Central memory CD4-positive, alpha-beta T cell (primary cell): ENCODE measurements at regions not wholly inside any gene's neighbourhood (a gene's known extent, or its start where the extent isn't known, plus 50 kb on each side); places are given as distances from the start of the nearest gene placed in this dataset.
"Not testable (repeated sequence)": the region's sequence is repeated elsewhere in the genome, so short reads cannot be mapped to it uniquely, and the experiment has no call there.

Source experiments
- DNase-seq: peaks from one replicate; pipeline ENCODE4 v3.0.0; 2022

DNA sequence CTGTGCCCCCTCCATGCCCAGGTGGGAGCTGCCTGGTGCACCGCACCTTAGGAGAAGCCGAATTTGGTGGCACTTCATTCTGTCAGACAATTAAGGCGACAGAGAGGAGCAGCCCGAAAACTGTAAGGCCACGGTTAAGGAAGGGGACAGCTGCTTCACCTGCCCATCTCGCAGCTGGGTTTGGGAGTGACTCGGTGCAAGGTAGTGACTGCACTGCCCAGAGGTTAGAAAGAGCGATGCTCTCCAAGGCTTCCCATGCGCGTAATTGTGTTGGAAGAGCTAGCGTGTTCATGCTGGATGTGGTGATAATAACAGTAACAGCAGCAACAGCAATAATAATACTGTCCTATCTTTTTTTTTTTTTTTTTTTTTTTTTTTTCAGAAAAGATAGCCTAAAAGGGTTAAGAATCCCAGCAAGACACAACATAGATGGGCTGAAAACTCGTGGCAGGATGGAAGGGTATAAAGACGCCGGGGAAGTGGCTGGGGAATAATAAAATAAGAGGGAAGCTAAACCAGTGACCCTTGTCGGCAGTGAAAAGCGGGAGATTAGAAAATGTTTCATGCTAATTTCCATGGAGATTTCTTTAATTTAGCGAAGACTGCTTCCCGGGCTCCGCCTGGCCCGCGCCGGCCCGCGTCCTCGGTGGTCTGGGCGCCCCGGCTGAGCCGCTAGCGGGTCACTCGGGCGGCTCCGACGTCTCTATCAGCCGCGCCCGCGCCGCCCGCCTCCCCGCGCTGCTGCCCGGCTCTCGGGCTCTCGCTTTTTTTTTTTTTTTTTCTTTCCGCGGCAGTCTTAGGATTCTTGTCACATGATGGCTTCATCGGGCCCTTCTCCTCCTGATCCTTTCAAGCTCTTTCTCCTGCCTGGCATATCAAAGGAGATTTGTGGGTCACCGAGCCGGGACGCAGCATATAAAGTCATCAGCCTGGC lies 617.1 kb downstream of the NR2F2 start:
- no peak for DNase-seq

DNA sequence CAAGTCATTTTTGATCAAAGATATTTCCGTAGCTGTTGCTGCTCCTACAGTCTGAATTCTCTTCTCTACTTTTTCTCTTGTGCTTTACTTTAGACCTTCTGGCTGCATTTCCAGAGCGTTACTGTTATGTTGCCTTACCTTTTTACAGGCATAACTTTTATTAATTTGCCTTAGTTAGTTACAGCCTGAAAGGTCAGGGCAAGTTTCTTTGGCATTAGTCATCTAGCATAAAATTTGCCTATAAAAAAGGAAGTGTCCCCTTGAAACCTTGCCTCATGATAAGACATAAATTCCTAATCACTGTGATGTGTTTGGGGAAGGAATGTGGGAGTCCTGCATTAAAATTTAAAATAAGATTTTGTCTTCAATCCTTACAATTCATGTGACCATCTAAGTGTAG lies 618.5 kb downstream of the NR2F2 start:
- no peak for DNase-seq

DNA sequence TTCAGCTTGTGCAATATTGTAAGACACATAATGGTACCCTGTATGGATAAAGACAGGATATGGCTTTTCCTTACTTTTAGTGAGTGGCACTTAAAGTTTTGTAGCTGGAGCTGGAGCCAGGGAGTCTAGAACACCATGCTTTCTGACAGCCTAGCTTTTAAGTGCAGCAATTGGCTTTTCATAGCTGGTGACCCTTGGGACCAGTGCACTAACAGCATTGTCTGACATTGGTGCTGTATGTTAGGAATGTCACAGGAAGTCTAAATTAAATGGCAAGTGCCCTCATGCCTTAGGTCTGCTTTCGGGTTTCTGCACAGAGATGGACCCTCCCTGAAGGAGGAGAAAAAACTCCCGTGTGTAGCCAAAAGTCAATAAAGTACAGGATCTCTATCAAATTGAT lies 628.2 kb downstream of the NR2F2 start:
- no peak for DNase-seq

GRCh38 chr15:96959501-96959900 lies 629.0 kb downstream of the NR2F2 start:
- DNase-seq = no peak

DNA sequence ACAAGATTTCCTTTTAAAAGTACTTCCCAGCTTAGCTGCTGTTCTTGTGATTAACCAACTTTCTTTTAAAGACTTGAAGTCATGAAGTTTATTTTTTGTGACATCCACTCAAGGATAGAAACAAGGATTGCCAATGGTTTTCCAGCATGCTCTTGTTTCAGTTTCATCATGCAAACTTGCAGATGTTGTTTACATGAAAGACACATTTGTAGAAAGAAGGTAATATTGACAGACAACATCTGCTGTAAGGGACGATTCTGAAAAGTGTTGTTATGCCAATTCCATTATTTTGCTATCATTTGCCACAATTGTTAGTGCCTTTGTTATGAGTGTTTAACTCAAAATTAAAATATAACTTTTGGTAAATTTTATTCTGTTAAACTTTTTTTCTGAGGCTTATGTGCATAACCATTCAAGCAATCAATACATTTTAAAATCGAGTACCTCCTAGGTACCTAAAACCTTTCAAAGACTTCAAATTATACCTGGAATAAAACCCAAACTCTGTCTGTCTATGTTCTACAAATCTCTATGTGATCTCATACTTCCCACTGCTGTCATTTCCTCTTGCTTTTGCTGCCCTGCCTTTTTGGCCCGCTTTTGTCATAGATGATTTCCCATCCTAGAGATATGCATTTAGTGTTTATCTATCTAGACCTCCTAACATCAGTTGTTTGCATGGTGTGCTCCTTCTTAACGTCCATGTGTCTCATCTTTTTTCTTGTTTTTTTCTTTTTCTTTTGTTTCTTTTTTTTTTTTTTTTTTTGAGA lies 630.4 kb downstream of the NR2F2 start:
- no peak for DNase-seq

- no peak for DNase-seq
Observed at GRCh38 chr15:96966554-96966953, 636.1 kb downstream of the NR2F2 start.

DNA sequence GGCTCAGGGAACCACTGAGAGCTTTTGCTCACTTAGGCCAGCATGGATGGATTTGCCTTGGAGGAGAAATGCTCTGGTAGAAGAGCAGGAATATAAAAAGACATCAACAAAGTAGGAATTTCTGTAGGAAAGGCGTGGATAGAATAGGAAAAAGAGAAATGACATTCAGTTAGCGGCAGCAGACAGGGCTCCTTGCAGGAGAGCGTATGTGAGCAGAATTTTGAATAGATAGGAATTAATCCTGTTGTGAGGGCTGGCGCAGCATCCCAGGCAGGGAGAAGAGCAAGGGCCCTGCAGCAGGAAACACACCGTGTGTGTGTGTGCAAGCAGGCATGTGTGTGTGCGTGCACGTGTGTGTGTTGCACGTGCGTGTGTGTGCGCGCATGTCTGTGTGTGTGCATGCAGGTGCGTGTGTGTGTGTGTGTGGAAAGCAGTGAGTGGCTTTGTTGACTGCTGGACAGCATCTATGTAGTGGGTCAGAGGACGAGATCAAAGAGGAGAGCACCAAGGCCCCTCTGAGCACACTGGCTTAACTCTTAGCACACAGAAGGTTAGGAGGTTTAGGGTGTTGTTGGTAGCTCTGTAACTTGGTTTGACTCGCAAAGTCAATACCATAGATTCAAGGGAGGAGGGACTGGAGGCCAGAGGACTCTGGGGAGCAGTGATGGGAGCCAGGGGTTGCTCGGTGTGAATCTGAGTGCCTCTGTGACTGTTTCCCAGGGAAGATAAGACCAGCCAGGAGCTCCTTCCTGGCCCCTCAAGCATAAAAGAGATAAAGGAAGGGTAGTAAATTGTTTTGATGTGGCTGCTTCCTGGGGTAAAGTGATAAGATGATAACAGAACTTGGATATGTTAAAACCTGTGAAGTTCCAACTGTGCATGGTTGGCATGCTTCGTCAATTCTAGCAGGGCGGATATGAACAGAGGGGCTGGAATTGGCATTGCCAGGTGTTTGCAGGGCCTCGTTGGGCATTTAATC lies 639.5 kb downstream of the NR2F2 start:
- no peak for DNase-seq

DNA sequence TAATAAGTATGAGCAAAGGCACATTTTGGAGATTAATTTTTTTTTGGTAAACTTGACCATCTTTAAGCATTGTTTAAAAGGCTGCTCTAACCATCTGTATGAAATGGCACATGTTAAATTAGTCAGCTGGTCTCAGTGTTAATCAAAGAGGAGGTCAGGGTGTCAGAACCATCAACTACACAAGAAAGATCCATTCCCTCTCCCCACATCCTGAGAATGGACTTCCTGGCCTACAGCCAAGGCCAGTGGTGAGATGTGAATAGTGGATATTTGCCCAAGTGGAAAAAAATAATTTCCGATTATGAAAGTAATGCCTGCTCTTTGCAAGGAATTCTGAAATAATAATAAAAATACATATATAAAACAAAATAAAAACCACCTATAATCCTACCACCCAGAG lies 641.7 kb downstream of the NR2F2 start:
- DNase-seq = no peak

- no peak for DNase-seq
Observed at GRCh38 chr15:96974761-96975160, 644.3 kb downstream of the NR2F2 start.

DNA sequence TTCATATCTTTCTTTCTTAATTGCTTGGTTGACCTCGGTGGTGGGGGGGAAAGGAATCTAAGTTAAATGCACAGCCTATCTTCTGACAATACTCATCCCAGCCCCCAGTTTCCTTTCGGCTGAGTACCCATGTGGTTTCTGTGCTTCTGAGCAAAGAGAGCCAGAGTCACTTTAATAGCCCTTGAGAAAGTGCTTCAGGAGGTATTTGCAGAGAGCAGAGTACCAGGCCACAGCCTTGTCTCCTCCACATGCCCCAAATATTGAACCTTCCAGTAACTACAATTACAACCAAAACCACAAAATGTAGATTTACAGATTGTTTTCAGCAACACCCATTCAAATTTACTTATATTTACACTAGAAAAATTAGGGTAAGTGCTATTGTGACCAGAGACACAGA lies 647.4 kb downstream of the NR2F2 start:
- no peak for DNase-seq

- no peak for DNase-seq
Observed at GRCh38 chr15:96978937-96979473, 648.5 kb downstream of the NR2F2 start.

- DNase-seq = not testable (repeated sequence)
Observed at GRCh38 chr15:96984121-96984671, 653.7 kb downstream of the NR2F2 start.

- no peak for DNase-seq
Observed at GRCh38 chr15:96992817-96993216, 662.3 kb downstream of the NR2F2 start.

DNA sequence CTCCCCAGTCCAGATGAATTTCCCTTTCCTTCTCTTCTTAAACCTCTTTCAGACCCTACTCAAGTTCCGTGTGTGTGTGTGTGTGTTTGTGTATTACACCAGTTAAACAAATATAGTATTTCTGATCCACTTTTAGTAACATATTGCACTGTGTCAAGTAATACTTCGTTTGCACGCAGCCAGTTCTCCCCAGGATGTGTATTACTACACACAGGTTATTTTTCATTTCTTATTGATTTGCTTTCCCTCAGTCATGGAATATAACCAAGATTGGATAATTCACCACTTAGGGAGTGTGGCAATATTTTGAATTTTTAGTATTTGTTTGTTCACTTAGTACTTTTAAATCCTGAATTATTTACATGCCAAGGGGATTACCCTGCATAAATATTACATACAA lies 667.0 kb downstream of the NR2F2 start:
- no peak for DNase-seq

- DNase-seq = no peak
Observed at GRCh38 chr15:97009031-97009431, 678.5 kb downstream of the NR2F2 start.

DNA sequence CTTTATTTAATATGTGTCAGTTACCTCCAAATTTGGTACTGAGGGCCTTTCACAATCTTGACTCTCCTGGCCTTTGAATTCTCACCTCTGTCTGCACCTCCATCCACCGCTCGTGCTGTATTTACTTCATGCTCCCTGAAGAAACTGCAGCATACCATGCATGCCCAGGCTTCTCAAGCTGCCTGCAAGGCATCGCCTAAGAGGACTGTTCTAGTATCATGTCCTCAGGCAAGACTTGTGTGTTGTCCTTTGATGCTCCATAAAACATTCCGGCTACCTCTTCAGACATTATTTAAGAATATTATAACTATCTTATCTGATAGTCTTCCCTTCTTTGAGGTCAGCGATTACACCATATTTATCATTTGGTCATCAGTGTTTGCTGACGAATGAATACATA lies 682.5 kb downstream of the NR2F2 start:
- DNase-seq = no peak

GRCh38 chr15:97013491-97013890 lies 683.0 kb downstream of the NR2F2 start:
- no peak for DNase-seq

DNA sequence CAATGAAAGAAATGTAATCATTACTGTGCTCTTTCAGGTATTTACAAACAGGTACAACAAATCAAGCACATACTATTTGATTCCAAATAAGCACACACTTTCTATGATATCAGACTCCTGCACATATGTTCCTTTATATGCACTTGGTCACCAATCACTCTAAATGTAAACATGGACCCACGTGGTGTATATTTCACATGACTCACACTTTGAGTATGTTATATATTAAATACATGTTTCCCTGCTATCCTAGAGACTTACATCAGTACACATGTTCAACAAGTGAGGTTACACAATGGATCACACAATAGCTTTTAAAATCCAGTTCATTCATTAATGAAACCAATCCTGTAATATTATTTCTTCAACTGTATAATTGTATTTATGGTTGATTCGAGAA lies 683.5 kb downstream of the NR2F2 start:
- no peak for DNase-seq

DNA sequence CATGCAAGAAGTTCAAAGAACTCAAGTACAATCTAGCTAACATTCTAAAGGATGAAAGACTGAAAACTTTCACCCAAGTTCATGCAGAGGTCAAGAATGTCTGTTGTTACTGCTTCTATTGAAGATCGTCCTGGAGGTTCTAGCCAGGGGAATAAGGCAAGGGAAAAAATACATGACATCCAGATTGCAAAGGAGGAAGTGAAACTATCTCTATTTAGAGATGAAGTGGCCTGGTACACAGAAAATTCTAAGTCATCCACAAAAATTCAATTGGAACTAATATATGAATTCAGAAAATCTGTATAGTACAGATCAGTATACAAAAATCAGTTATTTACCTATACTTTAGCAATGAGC lies 693.0 kb downstream of the NR2F2 start:
- DNase-seq = no peak

- DNase-seq = no peak
Observed at GRCh38 chr15:97026781-97027180, 696.3 kb downstream of the NR2F2 start.

- no peak for DNase-seq
Observed at GRCh38 chr15:97027772-97028171, 697.3 kb downstream of the NR2F2 start.

- DNase-seq = no peak
Observed at GRCh38 chr15:97030251-97030650, 699.8 kb downstream of the NR2F2 start.
